ENCODE measurements at regions not wholly inside any gene's neighbourhood (a gene's known extent, or its start where the extent isn't known, plus 50 kb on each side); places are given as distances from the start of the nearest gene placed in this dataset.

DNA sequence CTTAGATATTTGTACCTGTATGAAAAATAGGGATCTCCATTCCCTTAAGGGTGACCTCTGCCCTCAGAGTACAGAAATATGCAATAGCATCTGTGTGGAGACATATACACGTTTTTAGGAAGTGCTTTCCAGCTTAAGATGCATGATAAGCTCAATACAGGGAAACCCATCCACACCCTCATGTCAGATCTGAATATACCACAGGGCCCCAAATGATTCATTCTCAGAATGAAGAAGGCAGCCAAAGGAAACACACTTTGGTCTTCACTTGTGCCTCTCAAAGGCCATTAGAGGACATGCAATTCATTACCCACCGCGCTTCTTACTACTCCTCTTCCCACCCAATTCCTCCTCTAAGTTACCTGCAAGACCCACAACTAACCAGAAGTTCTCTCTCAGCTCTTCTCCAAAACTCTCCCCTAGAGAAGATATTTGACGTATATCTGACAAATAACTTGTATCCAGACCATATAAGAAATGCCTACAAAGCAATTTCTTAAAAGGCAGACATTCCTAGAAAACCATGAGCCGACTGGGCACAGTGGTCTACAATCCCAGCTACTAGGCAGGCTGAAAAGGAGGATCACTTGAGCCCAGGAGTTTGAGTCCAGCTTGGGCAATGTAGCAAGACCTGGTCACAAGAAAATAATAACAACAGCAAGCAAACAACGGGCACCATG lies 103.0 kb downstream of the OAT start:
- DNase-seq (ENCODE audit: extremely low spot score) = no peak
- TF ChIP-seq, protein P1, sequence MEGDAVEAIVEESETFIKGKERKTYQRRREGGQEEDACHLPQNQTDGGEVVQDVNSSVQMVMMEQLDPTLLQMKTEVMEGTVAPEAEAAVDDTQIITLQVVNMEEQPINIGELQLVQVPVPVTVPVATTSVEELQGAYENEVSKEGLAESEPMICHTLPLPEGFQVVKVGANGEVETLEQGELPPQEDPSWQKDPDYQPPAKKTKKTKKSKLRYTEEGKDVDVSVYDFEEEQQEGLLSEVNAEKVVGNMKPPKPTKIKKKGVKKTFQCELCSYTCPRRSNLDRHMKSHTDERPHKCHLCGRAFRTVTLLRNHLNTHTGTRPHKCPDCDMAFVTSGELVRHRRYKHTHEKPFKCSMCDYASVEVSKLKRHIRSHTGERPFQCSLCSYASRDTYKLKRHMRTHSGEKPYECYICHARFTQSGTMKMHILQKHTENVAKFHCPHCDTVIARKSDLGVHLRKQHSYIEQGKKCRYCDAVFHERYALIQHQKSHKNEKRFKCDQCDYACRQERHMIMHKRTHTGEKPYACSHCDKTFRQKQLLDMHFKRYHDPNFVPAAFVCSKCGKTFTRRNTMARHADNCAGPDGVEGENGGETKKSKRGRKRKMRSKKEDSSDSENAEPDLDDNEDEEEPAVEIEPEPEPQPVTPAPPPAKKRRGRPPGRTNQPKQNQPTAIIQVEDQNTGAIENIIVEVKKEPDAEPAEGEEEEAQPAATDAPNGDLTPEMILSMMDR (IDR thresholded peaks at IDR 0.05; ENCODE audit: control extremely low read depth, extremely low read depth, low read depth, missing control alignments) = no peak
- CTCF ChIA-PET = no interaction called here
- POLR2A ChIA-PET = interaction anchor here (0.7 kb wide), 1 partner anchor 42 kb away, joined by 3 read pairs; no protein-coding TSS in a partner anchor

DNA sequence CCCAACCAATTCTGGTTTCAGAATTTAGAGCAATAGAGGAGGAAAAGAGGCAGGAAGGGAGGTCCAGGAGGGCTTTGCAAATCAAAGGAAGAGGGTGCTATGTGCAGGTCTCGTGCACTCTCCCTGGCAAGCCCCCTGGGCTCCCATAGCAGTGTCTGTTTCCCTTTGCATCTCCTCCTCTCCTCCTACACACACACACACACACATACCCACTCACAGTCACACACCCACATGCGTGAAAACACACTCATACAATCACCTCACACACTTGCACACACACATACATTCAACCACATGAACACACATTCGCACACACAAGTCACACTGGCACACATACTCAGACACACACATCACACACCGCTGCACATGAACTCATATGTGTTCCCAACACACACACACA lies 105.3 kb downstream of the OAT start:
- ChIA-PET CTCF (no interaction called here), POLR2A (no interaction called here)
- TF ChIP-seq, protein P1 (IDR thresholded peaks at IDR 0.05; ENCODE audit: control extremely low read depth, extremely low read depth, low read depth, missing control alignments) = no peak
- no peak for DNase-seq (ENCODE audit: extremely low spot score)

DNA sequence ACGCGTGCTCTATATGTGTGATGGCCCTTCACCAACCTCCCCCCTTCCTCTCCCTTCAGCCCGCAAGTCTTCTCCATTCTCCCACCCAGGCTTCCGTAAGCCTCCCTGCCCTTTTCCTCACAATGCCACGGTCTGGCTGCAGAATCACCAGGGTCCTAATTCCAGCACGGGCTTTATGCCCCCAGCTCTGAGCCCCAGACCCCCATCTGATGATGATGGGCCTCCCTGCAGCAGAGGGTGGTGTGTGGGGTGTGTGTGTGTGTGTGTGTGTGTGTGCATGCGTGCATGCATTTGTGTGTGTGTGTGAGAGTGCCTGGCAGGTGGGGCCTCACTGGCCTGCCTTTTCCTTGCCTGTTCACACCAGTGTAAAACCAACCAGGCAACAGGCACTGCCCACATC lies 109.9 kb downstream of the OAT start:
- TF ChIP-seq, protein P1 (IDR thresholded peaks at IDR 0.05; ENCODE audit: control extremely low read depth, extremely low read depth, low read depth, missing control alignments) = no peak
- ChIA-PET CTCF (interaction anchor here (2.3 kb wide), 1 partner anchor 12 kb away, joined by 5 read pairs; no protein-coding TSS in a partner anchor), POLR2A (no interaction called here)
- no peak for DNase-seq (ENCODE audit: extremely low spot score)

DNA sequence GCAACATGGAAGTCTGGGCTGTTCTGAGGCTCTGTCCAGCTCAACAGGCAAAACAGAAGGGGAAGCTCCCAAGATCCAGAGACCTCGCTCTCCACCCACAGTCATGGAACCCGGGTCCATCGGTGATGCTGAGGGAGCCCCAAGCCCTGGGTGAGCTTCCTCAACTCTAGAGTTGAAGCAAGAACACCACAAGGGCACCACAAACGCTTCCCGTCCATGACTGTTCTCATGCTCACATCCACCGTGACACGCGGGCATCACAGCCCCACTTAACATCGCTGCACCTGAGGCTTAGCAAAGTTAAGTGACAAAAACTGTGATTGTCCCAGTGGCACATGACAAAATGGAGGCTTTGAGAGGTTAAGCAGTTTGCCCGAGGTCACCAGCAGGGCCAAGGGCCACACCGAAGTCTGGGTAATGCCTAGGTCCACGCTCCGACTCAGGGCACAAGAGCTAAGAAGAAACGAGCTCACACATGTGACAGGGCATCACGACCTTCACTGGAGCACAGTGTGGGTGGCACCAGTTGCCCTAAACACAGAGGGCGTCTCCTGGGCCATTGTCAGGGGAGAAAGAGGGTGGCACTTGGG lies 110.6 kb downstream of the OAT start:
- POLR2A ChIA-PET = no interaction called here

DNA sequence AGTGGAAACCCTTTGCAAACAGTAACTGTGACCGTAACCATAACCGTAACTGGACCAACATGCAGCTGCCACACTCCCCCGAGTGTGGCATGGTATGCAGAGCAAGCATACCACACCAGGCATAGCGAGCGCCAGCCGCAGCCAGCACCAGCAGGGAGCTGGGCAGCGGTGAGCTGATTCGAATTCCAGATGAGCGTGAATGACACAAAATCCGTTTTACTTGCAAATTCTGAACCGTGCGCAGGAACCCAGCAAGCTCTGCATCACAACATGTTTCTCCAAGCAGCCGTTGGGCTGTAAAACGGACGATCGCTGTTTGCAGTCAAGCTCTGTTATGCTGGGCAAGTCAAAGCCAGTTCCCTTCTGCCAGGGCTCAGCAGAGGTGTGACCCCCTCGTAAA lies 111.1 kb downstream of the OAT start:
- TF ChIP-seq, protein P1 (IDR thresholded peaks at IDR 0.05; ENCODE audit: control extremely low read depth, extremely low read depth, low read depth, missing control alignments) = no peak
- CTCF ChIA-PET = interaction anchor here (1.5 to 2.3 kb wide), 2 partner anchors 11 to 82 kb away, joined by 5 to 6 read pairs; no protein-coding TSS in a partner anchor

More for the DNA sequence above, 110.6 kb downstream of the OAT start:
- CTCF ChIA-PET = interaction anchor here (1.5 to 2.3 kb wide), 2 partner anchors 11 to 81 kb away, joined by 5 to 6 read pairs; no protein-coding TSS in a partner anchor
- no peak for DNase-seq (ENCODE audit: extremely low spot score)
- TF ChIP-seq, protein P1 (IDR thresholded peaks at IDR 0.05; ENCODE audit: control extremely low read depth, extremely low read depth, low read depth, missing control alignments) = no peak

DNA sequence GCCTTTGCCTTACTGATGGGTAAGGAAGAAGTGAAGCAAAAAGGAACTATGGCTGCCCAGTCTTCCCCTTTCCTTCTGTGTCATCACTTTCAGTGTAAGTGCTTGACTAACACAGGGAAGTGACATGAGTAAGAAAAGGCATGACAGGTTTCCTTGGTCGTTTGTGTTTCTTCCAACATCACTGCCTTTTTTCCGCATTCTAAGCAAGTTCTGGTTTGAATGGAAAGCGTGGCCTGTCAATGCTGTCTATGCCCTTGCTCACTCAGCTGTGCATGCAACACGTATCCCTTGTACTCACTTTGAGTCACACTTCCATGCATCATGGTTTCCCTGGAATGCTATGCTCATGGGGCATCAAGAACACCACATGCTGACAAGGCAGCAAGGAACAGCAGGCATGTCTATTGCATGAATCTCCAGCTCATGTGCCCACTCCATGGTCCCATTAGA lies 111.8 kb downstream of the OAT start:
- DNase-seq (ENCODE audit: extremely low spot score) = no peak
- ChIA-PET POLR2A (no interaction called here), CTCF (interaction anchor here (1.5 to 2.3 kb wide), 2 partner anchors 10 to 82 kb away, joined by 5 to 6 read pairs; no protein-coding TSS in a partner anchor)
- TF ChIP-seq, protein P1 (IDR thresholded peaks at IDR 0.05; ENCODE audit: control extremely low read depth, extremely low read depth, low read depth, missing control alignments) = no peak

More for the DNA sequence above, 111.1 kb downstream of the OAT start:
- DNase-seq (ENCODE audit: extremely low spot score) = no peak
- POLR2A ChIA-PET = no interaction called here

Data from GM10248 (cell line).